PC-3 (cell line): ENCODE measurements at regions not wholly inside any gene's neighbourhood (a gene's known extent, or its start where the extent isn't known, plus 50 kb on each side); places are given as distances from the start of the nearest gene placed in this dataset.

Source experiments
- CTCF ChIP-seq: fragments of 300-600 bp; sonication (generic); conservative IDR thresholded peaks from 2 replicates; pipeline ENCODE4 v1.5.1; 2017; ENCODE audit warnings: antibody characterized with exemption, low read depth, mild to moderate bottlenecking, low read length
- EZH2 ChIP-seq: fragments of 300-600 bp; sonication (generic); IDR thresholded peaks from one replicate; pipeline ENCODE4 v1.6.1; 2017; ENCODE audit warnings: antibody characterized with exemption, mild to moderate bottlenecking, low read length; ENCODE audit not compliant: unreplicated experiment

GRCh38 chr9:36772449-36773403, 200.0 kb downstream of the MELK start:
- no peak for TF ChIP-seq EZH2
- no peak for TF ChIP-seq CTCF
